ENCODE measurements at regions not wholly inside any gene's neighbourhood (a gene's known extent, or its start where the extent isn't known, plus 50 kb on each side); places are given as distances from the start of the nearest gene placed in this dataset.

DNA sequence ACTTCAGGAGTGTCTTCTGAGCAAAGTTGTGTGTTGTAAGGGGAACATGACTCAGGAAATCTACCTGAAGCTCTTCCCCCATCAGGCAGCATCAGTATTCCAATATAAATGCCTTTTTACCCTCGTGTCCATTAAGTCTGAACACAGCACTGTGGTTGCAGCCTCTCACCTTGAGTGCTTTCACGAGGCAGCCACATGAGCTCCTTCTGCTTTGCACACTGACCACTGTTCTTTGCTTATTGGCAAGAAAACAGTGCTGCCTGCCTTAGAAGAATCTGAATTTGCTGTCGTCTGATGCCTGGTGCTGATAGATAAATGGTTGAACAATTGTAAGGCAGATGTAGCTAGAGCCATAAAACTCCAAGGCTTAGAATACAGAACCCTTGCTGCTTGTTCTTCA lies 139.6 kb upstream of the WDR1 start:
- FAIRE-seq, result no peak
- H3K27ac ChIP-seq (ENCODE audit: control insufficient read depth, insufficient read depth), result no peak overlapping the region
- TF ChIP-seq RB1 (IDR thresholded peaks at IDR 0.05; ENCODE audit: borderline replicate concordance), result no peak
- intact Hi-C loops (cut with micrococcal nuclease; ENCODE audit: unreplicated experiment) (no loop called here), in situ Hi-C loops (cut with MboI) (no loop called here)
- 0% methylated on average over 3 of the region's 3 CpGs for WGBS (ENCODE audit: insufficient coverage, insufficient replicate concordance, low lambda C conversion rate, missing lambda C conversion rate)
- DNase-seq (ENCODE audit: low read depth, low spot score), result no peak
- no TSS peak for BruUV-seq (replicated peaks)
- H3K9ac ChIP-seq (ENCODE audit: control insufficient read depth, insufficient read depth, low read length), result no peak overlapping the region
- SMC1A ChIA-PET (ENCODE audit: uncharacterized antibody, unreplicated experiment), result no interaction called here
- CTCF ChIA-PET, result no interaction called here
- no peaks in the 10 kb centered on the region for H3K36me3 ChIP-seq (ENCODE audit: control insufficient read depth in 2 of 2, insufficient read depth in 2 of 2, low read length in 1 of 2)
- no peak overlapping the region for H3K4me3 ChIP-seq
- ATAC-seq, result no peak
- H3K4me1 ChIP-seq (ENCODE audit: control insufficient read depth, insufficient read depth, low read length), result no peaks in the 10 kb centered on the region
- no peaks in the 10 kb centered on the region; the same call in 1 of the 2 replicates for H4K20me1 ChIP-seq (ENCODE audit: control insufficient read depth, insufficient read depth)
- POLR2A ChIA-PET, result no interaction called here
- H3K79me2 ChIP-seq (ENCODE audit: control insufficient read depth, insufficient read depth, low read length), result no peaks in the 10 kb centered on the region
- no peak overlapping the region for H3K4me2 ChIP-seq (ENCODE audit: control insufficient read depth, insufficient read depth)
- no peak overlapping the region for H2AFZ ChIP-seq (ENCODE audit: control insufficient read depth, low read depth, low read length)
- no peaks in the 10 kb centered on the region; a peak in 2 of 4 replicates for H3K27me3 ChIP-seq (replicated peaks in 1 of 2; ENCODE audit: control insufficient read depth in 2 of 2, insufficient read depth in 2 of 2, low read length in 1 of 2)
- no peaks in the 10 kb centered on the region for H3K9me3 ChIP-seq (replicated peaks; ENCODE audit: control insufficient read depth, insufficient read depth, low read length)
- RAD21 ChIA-PET (ENCODE audit: unreplicated experiment), result no interaction called here

DNA sequence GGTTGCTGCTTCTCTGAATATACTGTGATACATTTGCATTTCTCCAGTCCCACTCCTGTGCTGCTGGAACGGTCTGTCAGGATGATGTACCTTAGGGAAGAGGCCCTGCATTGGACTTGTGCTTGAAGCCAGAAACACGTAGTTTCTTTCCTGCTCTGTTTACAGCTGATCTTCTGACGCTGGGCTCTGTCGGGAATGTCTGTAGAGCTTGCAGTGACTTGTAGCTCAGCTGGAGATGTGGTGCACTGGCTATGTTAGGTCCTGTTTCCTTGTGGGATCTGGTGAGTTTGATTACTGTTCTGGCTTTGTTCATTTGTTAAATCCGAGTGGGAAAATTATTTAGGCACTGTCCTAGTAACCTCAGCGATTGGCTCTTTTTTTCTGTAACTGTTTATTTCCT lies 137.2 kb upstream of the WDR1 start:
- Histone ChIP-seq H3K27me3 (replicated peaks in 1 of 2; ENCODE audit: control insufficient read depth in 2 of 2, insufficient read depth in 2 of 2, low read length in 1 of 2) (no peaks in the 10 kb centered on the region; a peak in 1 of 4 replicates), H3K9me3 (replicated peaks; ENCODE audit: control insufficient read depth, insufficient read depth, low read length) (no peaks in the 10 kb centered on the region), H3K79me2 (ENCODE audit: control insufficient read depth, insufficient read depth, low read length) (no peaks in the 10 kb centered on the region), H3K4me3 (no peak overlapping the region), H3K36me3 (ENCODE audit: control insufficient read depth in 2 of 2, insufficient read depth in 2 of 2, low read length in 1 of 2) (no peaks in the 10 kb centered on the region), H3K9ac (ENCODE audit: control insufficient read depth, insufficient read depth, low read length) (no peak overlapping the region), H3K4me2 (ENCODE audit: control insufficient read depth, insufficient read depth) (no peak overlapping the region), H4K20me1 (ENCODE audit: control insufficient read depth, insufficient read depth) (no peaks in the 10 kb centered on the region; the same call in 1 of the 2 replicates), H2AFZ (ENCODE audit: control insufficient read depth, low read depth, low read length) (no peak overlapping the region), H3K4me1 (ENCODE audit: control insufficient read depth, insufficient read depth, low read length) (no peaks in the 10 kb centered on the region), H3K27ac (ENCODE audit: control insufficient read depth, insufficient read depth) (no peak overlapping the region)
- ATAC-seq (no peak), FAIRE-seq (no peak), DNase-seq (ENCODE audit: low read depth, low spot score) (no peak)
- POLR2A ChIA-PET, result no interaction called here
- in situ Hi-C loops (cut with MboI), result no loop called here
- BruUV-seq (replicated peaks), result no TSS peak
- WGBS (ENCODE audit: insufficient coverage, insufficient replicate concordance, low lambda C conversion rate, missing lambda C conversion rate), result 10% methylated on average over 6 of the region's 6 CpGs
- RAD21 ChIA-PET (ENCODE audit: unreplicated experiment), result no interaction called here
- intact Hi-C loops (cut with micrococcal nuclease; ENCODE audit: unreplicated experiment), result no loop called here
- SMC1A ChIA-PET (ENCODE audit: uncharacterized antibody, unreplicated experiment), result no interaction called here
- TF ChIP-seq RUNX3 (IDR thresholded peaks at IDR 0.05; ENCODE audit: low read length) (no peak), SMAD5 (IDR thresholded peaks at IDR 0.05; ENCODE audit: low read depth) (no peak), KLF5 (IDR thresholded peaks at IDR 0.05; ENCODE audit: partially characterized antibody) (no peak), PAX5 (IDR thresholded peaks at IDR 0.05; ENCODE audit: borderline replicate concordance, low read depth, low read length) (no peak), RBBP5 (conservative IDR thresholded peaks at IDR 0.05) (no peak), SMARCA5 (IDR thresholded peaks at IDR 0.05) (no peak), SIX5 (IDR thresholded peaks at IDR 0.05; ENCODE audit: low read depth, low read length, severe bottlenecking) (no peak), PKNOX1 (IDR thresholded peaks at IDR 0.05) (no peak), CBX3 (IDR thresholded peaks at IDR 0.05; ENCODE audit: borderline replicate concordance, low read depth) (no peak), POLR2A (IDR thresholded peaks at IDR 0.05; ENCODE audit: low read depth, low read length) (no peak), EED (IDR thresholded peaks at IDR 0.05; ENCODE audit: low read depth) (no peak), ESRRA (IDR thresholded peaks at IDR 0.05; ENCODE audit: low read length) (no peak), MLLT1 (IDR thresholded peaks at IDR 0.05) (no peak), ZNF622 (IDR thresholded peaks at IDR 0.05) (no peak), NR2C1 (IDR thresholded peaks at IDR 0.05) (no peak), CREB1 (IDR thresholded peaks at IDR 0.05; ENCODE audit: low read depth) (no peak), RAD51 (IDR thresholded peaks at IDR 0.05) (no peak)
- CTCF ChIA-PET, result no interaction called here
